OCI-LY1 (cell line): ENCODE measurements at regions not wholly inside any gene's neighbourhood (a gene's known extent, or its start where the extent isn't known, plus 50 kb on each side); places are given as distances from the start of the nearest gene placed in this dataset.

ENCODE experiments used
- CTCF ChIP-seq: fragments of 200-600 bp; sonication (generic), shearing (Covaris generic); IDR thresholded peaks from 2 replicates; pipeline ENCODE4 v1.5.1; 2017; ENCODE audit warnings: mild to moderate bottlenecking, antibody characterized with exemption, low read length, moderate library complexity, mixed read lengths
- EZH2 ChIP-seq: fragments of 200-600 bp; sonication (generic), shearing (Covaris generic); IDR thresholded peaks from 2 replicates; pipeline ENCODE4 v1.8.0; 2017; ENCODE audit warnings: borderline replicate concordance, mixed run types, mild to moderate bottlenecking, antibody characterized with exemption, low read length, moderate library complexity, mixed read lengths

GRCh38 chr3:177914224-177914623 lies 622.0 kb upstream of the KCNMB2 start:
- TF ChIP-seq EZH2 = no peak
- TF ChIP-seq CTCF = no peak
